ENCODE measurements at regions not wholly inside any gene's neighbourhood (a gene's known extent, or its start where the extent isn't known, plus 50 kb on each side); places are given as distances from the start of the nearest gene placed in this dataset.

DNA sequence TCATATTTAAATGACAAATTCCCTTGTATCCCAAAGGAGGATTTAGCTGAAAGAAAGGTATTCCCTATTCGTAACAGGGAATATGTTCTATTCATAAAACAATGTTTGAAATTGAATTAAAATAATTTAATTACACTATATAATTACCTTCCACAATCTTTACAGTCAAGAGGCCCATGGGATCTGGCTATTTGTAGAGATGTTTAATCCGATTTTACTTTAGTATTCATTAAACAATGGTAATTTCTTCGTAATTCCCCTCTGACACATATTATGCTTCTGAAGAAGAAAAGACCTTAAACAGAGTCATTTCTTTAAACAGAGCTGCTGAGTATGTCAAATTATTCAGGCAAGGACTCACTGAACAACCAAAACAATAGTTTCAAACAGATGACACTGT lies 98.8 kb downstream of the MAGEC1 start:
- Mint-ChIP-seq H3K4me1 (ENCODE audit: low read depth, unreplicated experiment) (no peaks in the 10 kb centered on the region), H3K27me3 (ENCODE audit: unreplicated experiment) (no peaks in the 10 kb centered on the region), H3K36me3 (ENCODE audit: unreplicated experiment) (no peaks in the 10 kb centered on the region), H3K9me3 (ENCODE audit: unreplicated experiment) (no peaks in the 10 kb centered on the region), H3K27ac (ENCODE audit: unreplicated experiment) (no peak overlapping the region), H3K4me3 (ENCODE audit: unreplicated experiment) (no peak overlapping the region)
- TF ChIP-seq, protein P1, sequence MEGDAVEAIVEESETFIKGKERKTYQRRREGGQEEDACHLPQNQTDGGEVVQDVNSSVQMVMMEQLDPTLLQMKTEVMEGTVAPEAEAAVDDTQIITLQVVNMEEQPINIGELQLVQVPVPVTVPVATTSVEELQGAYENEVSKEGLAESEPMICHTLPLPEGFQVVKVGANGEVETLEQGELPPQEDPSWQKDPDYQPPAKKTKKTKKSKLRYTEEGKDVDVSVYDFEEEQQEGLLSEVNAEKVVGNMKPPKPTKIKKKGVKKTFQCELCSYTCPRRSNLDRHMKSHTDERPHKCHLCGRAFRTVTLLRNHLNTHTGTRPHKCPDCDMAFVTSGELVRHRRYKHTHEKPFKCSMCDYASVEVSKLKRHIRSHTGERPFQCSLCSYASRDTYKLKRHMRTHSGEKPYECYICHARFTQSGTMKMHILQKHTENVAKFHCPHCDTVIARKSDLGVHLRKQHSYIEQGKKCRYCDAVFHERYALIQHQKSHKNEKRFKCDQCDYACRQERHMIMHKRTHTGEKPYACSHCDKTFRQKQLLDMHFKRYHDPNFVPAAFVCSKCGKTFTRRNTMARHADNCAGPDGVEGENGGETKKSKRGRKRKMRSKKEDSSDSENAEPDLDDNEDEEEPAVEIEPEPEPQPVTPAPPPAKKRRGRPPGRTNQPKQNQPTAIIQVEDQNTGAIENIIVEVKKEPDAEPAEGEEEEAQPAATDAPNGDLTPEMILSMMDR (IDR thresholded peaks at IDR 0.05; ENCODE audit: partially characterized antibody, unreplicated experiment) = no peak
- no peak for DNase-seq

DNA sequence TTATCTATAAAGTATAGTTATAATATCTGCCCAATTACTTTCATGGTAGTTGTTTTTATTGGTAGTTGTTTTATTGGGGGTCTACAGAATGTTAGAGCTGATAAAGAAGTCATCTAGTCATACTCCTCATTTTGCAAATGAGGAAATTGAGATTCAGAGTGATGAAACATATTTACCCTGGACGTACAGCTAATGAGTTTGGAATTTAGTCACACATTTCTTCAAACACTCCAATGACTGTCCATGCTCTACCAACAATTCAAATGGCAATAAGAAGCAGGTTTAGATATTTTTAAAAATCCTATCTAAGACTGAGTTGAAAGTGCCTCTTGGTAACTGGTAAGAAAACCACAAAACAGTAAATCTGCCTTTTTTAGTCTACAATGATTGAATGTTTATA lies 98.2 kb downstream of the MAGEC1 start:
- H3K9me3 Mint-ChIP-seq (ENCODE audit: unreplicated experiment) = no peaks in the 10 kb centered on the region
- no peaks in the 10 kb centered on the region for H3K36me3 Mint-ChIP-seq (ENCODE audit: unreplicated experiment)
- H3K4me3 Mint-ChIP-seq (ENCODE audit: unreplicated experiment) = no peak overlapping the region
- TF ChIP-seq, protein P1 (IDR thresholded peaks at IDR 0.05; ENCODE audit: partially characterized antibody, unreplicated experiment) = no peak
- H3K27me3 Mint-ChIP-seq (ENCODE audit: unreplicated experiment) = no peaks in the 10 kb centered on the region
- H3K27ac Mint-ChIP-seq (ENCODE audit: unreplicated experiment) = no peak overlapping the region
- H3K4me1 Mint-ChIP-seq (ENCODE audit: low read depth, unreplicated experiment) = no peaks in the 10 kb centered on the region
- DNase-seq = no peak

DNA sequence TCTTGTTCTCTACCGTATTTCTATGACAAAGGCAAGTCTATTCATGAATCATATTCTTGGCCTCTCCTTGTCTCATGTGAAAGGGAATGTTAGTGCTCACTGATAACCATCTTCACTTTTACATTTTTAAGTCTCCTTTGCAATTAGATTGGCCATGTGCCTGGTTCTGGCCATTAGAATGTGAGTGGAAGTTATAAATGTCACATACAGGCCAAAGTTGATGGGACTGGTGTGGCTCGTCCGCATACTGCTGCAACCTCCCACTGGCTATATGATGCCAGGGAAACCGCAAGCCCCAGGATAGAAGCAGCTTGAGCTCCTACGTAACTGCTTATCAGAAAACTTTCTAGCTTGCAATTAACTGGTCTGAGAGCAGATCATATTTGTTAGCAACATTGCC lies 86.1 kb downstream of the MAGEC1 start:
- Mint-ChIP-seq H3K4me3 (ENCODE audit: unreplicated experiment) (no peak overlapping the region), H3K27me3 (ENCODE audit: unreplicated experiment) (no peaks in the 10 kb centered on the region), H3K4me1 (ENCODE audit: low read depth, unreplicated experiment) (no peaks in the 10 kb centered on the region), H3K27ac (ENCODE audit: unreplicated experiment) (no peak overlapping the region), H3K36me3 (ENCODE audit: unreplicated experiment) (no peaks in the 10 kb centered on the region), H3K9me3 (ENCODE audit: unreplicated experiment) (no peaks in the 10 kb centered on the region)
- TF ChIP-seq, protein P1 (IDR thresholded peaks at IDR 0.05; ENCODE audit: partially characterized antibody, unreplicated experiment) = no peak
- DNase-seq = no peak

DNA sequence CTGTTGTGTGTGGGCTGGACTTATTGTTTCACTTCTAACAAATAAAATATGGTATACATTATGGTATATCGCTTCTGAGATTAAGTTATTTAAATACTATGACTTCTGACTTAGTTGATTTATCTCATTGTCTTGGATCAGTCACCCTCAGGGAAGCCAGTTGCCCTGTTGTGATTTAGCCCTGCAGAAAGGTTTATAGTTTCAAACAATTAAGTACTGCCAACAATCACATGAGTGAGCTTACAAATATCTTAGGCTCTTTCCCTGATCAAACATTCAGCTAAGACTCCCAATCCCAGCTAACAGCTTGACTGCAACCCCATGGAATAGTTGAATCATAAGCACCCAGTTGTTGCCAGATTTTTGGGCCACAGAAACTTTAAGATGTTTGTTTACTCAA lies 85.4 kb downstream of the MAGEC1 start:
- no peaks in the 10 kb centered on the region for H3K27me3 Mint-ChIP-seq (ENCODE audit: unreplicated experiment)
- H3K4me1 Mint-ChIP-seq (ENCODE audit: low read depth, unreplicated experiment) = no peaks in the 10 kb centered on the region
- TF ChIP-seq, protein P1 (IDR thresholded peaks at IDR 0.05; ENCODE audit: partially characterized antibody, unreplicated experiment) = no peak
- DNase-seq = no peak
- H3K4me3 Mint-ChIP-seq (ENCODE audit: unreplicated experiment) = no peak overlapping the region
- no peaks in the 10 kb centered on the region for H3K9me3 Mint-ChIP-seq (ENCODE audit: unreplicated experiment)
- H3K27ac Mint-ChIP-seq (ENCODE audit: unreplicated experiment) = no peak overlapping the region
- no peaks in the 10 kb centered on the region for H3K36me3 Mint-ChIP-seq (ENCODE audit: unreplicated experiment)

DNA sequence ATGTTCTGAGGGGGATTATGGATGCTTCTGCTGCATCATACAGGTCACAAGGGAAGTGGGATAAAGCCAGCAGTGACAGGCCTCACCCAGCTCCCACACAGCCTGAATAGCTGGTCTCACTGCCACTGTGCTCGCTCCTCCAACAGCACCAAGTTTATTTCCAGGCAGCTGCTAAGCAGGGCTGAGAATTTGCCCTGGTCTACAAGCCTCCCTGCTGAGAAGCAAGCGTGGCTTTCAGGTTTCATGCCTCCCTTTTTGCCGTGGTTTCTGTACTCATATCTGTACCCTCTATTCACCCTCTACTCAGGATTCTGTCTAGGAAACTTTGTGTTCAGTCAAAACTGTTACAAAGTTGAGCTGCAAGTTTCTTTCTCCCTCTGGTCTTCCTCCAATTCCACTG lies 78.6 kb downstream of the MAGEC1 start:
- DNase-seq = no peak
- Mint-ChIP-seq H3K4me1 (ENCODE audit: low read depth, unreplicated experiment) (no peaks in the 10 kb centered on the region), H3K27ac (ENCODE audit: unreplicated experiment) (no peak overlapping the region), H3K36me3 (ENCODE audit: unreplicated experiment) (no peaks in the 10 kb centered on the region), H3K27me3 (ENCODE audit: unreplicated experiment) (no peaks in the 10 kb centered on the region), H3K4me3 (ENCODE audit: unreplicated experiment) (no peak overlapping the region), H3K9me3 (ENCODE audit: unreplicated experiment) (peaks cover 2% of the 10 kb centered on the region)
- TF ChIP-seq, protein P1 (IDR thresholded peaks at IDR 0.05; ENCODE audit: partially characterized antibody, unreplicated experiment) = no peak
